ENCODE measurements at regions not wholly inside any gene's neighbourhood (a gene's known extent, or its start where the extent isn't known, plus 50 kb on each side); places are given as distances from the start of the nearest gene placed in this dataset.

DNA sequence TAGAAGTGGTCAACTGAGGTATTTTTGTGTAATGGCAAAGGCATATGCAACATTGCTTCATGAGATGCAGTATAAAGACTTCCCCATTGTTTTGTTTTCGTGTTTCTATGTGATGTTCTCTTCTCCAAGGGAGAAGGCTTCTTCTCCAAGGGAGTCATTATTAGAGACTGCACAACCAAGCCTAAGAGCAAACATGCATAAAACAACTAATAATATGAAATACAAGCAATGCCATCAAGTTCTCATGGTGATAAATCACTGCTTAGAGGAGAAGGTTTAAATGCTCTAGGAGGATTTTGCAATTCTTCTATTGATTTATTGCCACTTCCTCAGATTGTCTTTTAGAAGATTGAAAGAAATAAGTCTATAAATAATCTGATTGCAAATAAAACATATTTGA is 524.4 kb downstream of the IRS1 start:
- TF ChIP-seq, protein P1, sequence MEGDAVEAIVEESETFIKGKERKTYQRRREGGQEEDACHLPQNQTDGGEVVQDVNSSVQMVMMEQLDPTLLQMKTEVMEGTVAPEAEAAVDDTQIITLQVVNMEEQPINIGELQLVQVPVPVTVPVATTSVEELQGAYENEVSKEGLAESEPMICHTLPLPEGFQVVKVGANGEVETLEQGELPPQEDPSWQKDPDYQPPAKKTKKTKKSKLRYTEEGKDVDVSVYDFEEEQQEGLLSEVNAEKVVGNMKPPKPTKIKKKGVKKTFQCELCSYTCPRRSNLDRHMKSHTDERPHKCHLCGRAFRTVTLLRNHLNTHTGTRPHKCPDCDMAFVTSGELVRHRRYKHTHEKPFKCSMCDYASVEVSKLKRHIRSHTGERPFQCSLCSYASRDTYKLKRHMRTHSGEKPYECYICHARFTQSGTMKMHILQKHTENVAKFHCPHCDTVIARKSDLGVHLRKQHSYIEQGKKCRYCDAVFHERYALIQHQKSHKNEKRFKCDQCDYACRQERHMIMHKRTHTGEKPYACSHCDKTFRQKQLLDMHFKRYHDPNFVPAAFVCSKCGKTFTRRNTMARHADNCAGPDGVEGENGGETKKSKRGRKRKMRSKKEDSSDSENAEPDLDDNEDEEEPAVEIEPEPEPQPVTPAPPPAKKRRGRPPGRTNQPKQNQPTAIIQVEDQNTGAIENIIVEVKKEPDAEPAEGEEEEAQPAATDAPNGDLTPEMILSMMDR (IDR thresholded peaks at IDR 0.05), result no peak
- no peak for TF ChIP-seq HDAC2 (IDR thresholded peaks at IDR 0.05)

All from A549 (cell line).